Smooth muscle cell (in vitro differentiated cells): ENCODE measurements at regions not wholly inside any gene's neighbourhood (a gene's known extent, or its start where the extent isn't known, plus 50 kb on each side); places are given as distances from the start of the nearest gene placed in this dataset.

ENCODE experiments used
- DNase-seq: peaks from one replicate; lab custom pipeline; 2025; ENCODE audit not compliant: unreplicated experiment; lab: John Stamatoyannopoulos, UW
- H2AFZ ChIP-seq: fragments of 200-600 bp; sonication (generic); 2 replicates; pipeline ENCODE4 v1.6.0; 2016; ENCODE audit warnings: antibody characterized with exemption, low read depth, mild to moderate bottlenecking
- H3F3A ChIP-seq: fragments of 200-600 bp; sonication (generic); 2 replicates; pipeline ENCODE4 v1.6.0; 2017; ENCODE audit warnings: antibody characterized with exemption, low read depth
- H3K27ac ChIP-seq: fragments of 200-600 bp; sonication (generic); 2 replicates; pipeline ENCODE4 v1.5.1; 2016; ENCODE audit warnings: low read depth, mild to moderate bottlenecking
- H3K27me3 ChIP-seq: fragments of 200-600 bp; sonication (generic); 2 replicates; pipeline ENCODE4 v1.6.1; 2016; ENCODE audit warnings: low read depth, mild to moderate bottlenecking
- H3K36me3 ChIP-seq: fragments of 200-600 bp; sonication (generic); 2 replicates; pipeline ENCODE4 v1.5.1; 2016; ENCODE audit warnings: low read depth
- H3K4me1 ChIP-seq: fragments of 200-600 bp; sonication (generic); 2 replicates; pipeline ENCODE4 v1.5.1; 2016; ENCODE audit warnings: low read depth
- H3K4me2 ChIP-seq: fragments of 200-600 bp; sonication (generic); 2 replicates; pipeline ENCODE4 v1.6.0; 2016; ENCODE audit warnings: mild to moderate bottlenecking
- H3K4me3 ChIP-seq: fragments of 200-600 bp; sonication (generic); 2 replicates; pipeline ENCODE4 v1.5.1; 2016; ENCODE audit warnings: mild to moderate bottlenecking
- H3K79me2 ChIP-seq: fragments of 200-600 bp; sonication (generic); 2 replicates; pipeline ENCODE4 v1.6.0; 2016; ENCODE audit warnings: low read depth, mild to moderate bottlenecking
- H3K9ac ChIP-seq: fragments of 200-600 bp; sonication (generic); 2 replicates; pipeline ENCODE4 v1.6.0; 2016; ENCODE audit warnings: low read depth
- H3K9me3 ChIP-seq: fragments of 200-600 bp; sonication (generic); replicated peaks from 2 replicates; pipeline ENCODE4 v1.5.1; 2016; ENCODE audit warnings: low read depth
- H4K20me1 ChIP-seq: fragments of 200-600 bp; sonication (generic); 2 replicates; pipeline ENCODE4 v1.6.0; 2016; ENCODE audit warnings: low read depth
- WGBS: methylation state at CpG from one replicate; pipeline ENCODE4 v1.1.7; 2016; ENCODE audit warnings: low lambda C conversion rate; 5-methylcytosine and 5-hydroxymethylcytosine counted together
- TF ChIP-seq, protein P1 (sequence below): fragments of 200-600 bp; sonication (generic); IDR thresholded peaks from 2 replicates; pipeline ENCODE4 v1.5.1; 2017; ENCODE audit warnings: borderline replicate concordance, mild to moderate bottlenecking, antibody characterized with exemption; ENCODE audit not compliant: insufficient read depth, poor library complexity, severe bottlenecking

DNA sequence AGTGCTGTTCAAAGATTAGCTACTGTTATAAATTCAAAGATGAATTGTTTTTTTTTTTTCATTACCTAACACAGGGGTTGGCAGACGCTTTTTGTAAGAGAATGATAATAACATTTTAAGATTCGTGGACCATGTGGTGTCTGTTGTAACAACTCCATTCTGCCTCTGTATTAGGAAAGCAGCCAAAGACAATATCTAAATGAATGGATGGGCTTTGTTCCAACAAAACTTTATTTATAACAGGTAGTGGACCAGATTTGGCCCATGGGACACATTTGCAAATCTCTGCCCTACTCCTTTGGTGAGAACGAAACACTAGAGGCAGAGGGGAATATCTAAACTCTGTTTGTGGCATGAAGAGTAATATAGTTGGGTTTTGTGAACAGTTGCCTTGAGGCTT, 83.6 kb upstream of the BLID start:
- no peaks in the 10 kb centered on the region for H3K9me3 ChIP-seq
- no peak overlapping the region for H3K4me3 ChIP-seq
- H3K36me3 ChIP-seq = no peaks in the 10 kb centered on the region
- WGBS = 97% methylated on average over 3 of the region's 3 CpGs
- peak overlapping the region; percentile 90 for H3K4me2 ChIP-seq
- peaks cover 27% of the 10 kb centered on the region for H3F3A ChIP-seq
- TF ChIP-seq, protein P1, sequence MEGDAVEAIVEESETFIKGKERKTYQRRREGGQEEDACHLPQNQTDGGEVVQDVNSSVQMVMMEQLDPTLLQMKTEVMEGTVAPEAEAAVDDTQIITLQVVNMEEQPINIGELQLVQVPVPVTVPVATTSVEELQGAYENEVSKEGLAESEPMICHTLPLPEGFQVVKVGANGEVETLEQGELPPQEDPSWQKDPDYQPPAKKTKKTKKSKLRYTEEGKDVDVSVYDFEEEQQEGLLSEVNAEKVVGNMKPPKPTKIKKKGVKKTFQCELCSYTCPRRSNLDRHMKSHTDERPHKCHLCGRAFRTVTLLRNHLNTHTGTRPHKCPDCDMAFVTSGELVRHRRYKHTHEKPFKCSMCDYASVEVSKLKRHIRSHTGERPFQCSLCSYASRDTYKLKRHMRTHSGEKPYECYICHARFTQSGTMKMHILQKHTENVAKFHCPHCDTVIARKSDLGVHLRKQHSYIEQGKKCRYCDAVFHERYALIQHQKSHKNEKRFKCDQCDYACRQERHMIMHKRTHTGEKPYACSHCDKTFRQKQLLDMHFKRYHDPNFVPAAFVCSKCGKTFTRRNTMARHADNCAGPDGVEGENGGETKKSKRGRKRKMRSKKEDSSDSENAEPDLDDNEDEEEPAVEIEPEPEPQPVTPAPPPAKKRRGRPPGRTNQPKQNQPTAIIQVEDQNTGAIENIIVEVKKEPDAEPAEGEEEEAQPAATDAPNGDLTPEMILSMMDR = no peak
- H2AFZ ChIP-seq = no peak overlapping the region
- peaks cover 21% of the 10 kb centered on the region for H3K4me1 ChIP-seq
- peak overlapping the region; percentile 30 for H3K27ac ChIP-seq
- H3K79me2 ChIP-seq = peaks cover 51% of the 10 kb centered on the region
- no peak overlapping the region for H3K9ac ChIP-seq
- no peaks in the 10 kb centered on the region for H4K20me1 ChIP-seq
- no peaks in the 10 kb centered on the region for H3K27me3 ChIP-seq
- DNase-seq = no peak

DNA sequence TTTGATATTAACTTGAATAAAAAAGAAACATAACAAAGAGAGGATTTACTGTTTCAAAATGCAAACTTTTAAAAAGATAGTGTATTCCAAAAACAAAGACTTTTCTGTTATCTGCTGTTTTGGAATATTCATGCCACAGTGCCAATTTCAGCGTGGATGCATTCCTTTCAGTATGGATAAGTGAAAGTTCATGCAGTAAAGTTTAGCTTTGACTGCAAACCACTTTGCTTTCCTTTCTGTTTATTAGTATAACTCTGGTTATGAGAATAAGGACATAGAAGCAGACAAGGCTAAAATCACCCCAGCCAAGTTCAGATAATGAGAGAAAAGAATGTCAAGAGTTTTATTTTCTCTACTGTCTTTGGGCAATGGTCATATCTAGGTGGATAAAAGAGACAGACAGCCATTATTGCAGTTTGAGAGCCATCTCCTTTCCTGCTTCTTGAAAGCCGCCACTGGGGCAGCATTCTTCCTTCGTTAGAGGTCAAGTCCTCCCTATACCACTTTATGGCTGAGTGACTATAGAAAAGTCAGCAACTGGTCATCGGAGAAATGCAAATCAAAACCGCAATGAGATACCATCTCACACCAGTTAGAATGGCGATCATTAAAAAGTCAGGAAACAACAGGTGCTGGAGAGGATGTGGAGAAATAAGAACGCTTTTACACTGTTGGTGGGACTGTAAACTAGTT, 82.4 kb upstream of the BLID start:
- Histone ChIP-seq H2AFZ (no peak overlapping the region), H3K36me3 (no peaks in the 10 kb centered on the region), H3K4me1 (peaks cover 21% of the 10 kb centered on the region), H4K20me1 (no peaks in the 10 kb centered on the region), H3K27me3 (no peaks in the 10 kb centered on the region), H3K4me3 (no peak overlapping the region), H3K4me2 (peak overlapping the region; percentile 57), H3K9ac (peak overlapping the region; percentile 37), H3F3A (peaks cover 22% of the 10 kb centered on the region), H3K27ac (peak overlapping the region; percentile 86), H3K9me3 (no peaks in the 10 kb centered on the region), H3K79me2 (peaks cover 61% of the 10 kb centered on the region)
- DNase-seq = no peak
- TF ChIP-seq, protein P1 = no peak
- WGBS = 84% methylated on average over 7 of the region's 7 CpGs

DNA sequence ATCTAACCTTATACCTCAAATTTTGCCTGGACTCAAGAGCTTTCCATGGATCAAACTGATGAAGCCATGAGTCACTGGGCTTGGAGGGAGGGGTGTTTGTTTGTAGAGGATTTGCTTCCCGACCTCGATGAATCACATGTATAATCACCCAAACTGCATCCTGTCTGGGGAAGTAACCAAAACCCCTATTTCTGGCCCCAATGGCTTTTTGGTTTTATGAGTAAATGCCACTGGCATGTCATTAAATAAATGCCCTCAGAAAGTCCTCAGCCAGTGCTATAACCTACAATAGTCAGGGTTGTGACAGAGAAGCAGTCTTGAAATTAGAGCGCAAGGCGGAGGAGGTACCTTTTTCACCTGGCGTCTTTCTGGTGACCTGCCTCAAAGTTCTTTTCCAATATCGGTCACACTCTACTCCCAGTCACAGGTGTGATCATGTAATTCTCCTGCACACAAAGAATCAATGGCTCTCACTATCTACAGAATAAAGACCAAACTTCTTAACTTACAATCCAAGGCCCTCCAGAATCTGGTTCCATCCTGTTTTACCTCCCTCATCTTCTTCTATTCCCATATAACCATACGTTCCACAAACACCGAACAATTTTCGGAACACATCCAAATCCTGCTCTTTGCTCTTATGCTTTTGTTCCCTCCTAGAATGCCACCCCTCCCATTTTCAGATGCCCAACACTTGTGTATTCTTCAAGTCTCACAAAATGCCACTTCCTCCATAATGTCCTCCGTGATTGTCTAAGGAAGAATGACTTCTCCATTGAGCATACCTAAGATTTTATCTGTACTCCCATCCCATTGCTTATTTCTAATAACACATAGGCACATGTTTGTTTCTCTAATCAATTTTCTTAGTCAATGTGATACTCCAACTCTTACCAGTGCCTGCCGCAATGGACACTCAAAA, 81.3 kb upstream of the BLID start:
- DNase-seq = no peak
- Histone ChIP-seq H3K4me1 (peaks cover 19% of the 10 kb centered on the region), H3K27ac (peak overlapping the region; percentile 91), H3K36me3 (no peaks in the 10 kb centered on the region), H3K27me3 (no peaks in the 10 kb centered on the region), H3K4me3 (no peak overlapping the region), H3K4me2 (peak overlapping the region; percentile 75), H4K20me1 (no peaks in the 10 kb centered on the region), H3K9ac (peak overlapping the region; percentile 37), H2AFZ (no peak overlapping the region), H3K9me3 (no peaks in the 10 kb centered on the region), H3F3A (peaks cover 24% of the 10 kb centered on the region), H3K79me2 (peaks cover 61% of the 10 kb centered on the region)
- 65% methylated on average over 11 of the region's 11 CpGs for WGBS
- TF ChIP-seq, protein P1 = no peak
